Upper lobe of left lung (tissue), 6 donors: ENCODE measurements at regions not wholly inside any gene's neighbourhood (a gene's known extent, or its start where the extent isn't known, plus 50 kb on each side); places are given as distances from the start of the nearest gene placed in this dataset.

Source experiments
- ATAC-seq, 2 donors: fragments of 200-7000 bp; cut with Tn5 transposase; one replicate each; pipeline ENCODE4 v1.9.1; 2022; ENCODE audit warnings: mild to moderate bottlenecking in 2 of 2, moderate library complexity in 2 of 2; ENCODE audit not compliant: low FRiP score in 2 of 2
- DNase-seq, 2 donors: peaks; one replicate each; pipeline ENCODE4 v3.0.0-alpha.2; 2019 to 2020
- H3K27ac ChIP-seq, 4 donors: fragments of 200-600 bp; sonication (generic); one replicate each; pipeline ENCODE4 v1.5.1; 2016 to 2019
- H3K27me3 ChIP-seq, 4 donors: fragments of 200-600 bp; sonication (generic); one replicate each; pipeline ENCODE4 v1.5.1; 2017 to 2019
- H3K36me3 ChIP-seq, 4 donors: fragments of 200-600 bp; sonication (generic); one replicate each; pipeline ENCODE4 v1.5.1; 2016 to 2019
- H3K4me1 ChIP-seq, 4 donors: fragments of 200-600 bp; sonication (generic); one replicate each; pipeline ENCODE4 v1.5.1; 2018 to 2019
- H3K4me3 ChIP-seq, 4 donors: fragments of 200-600 bp; sonication (generic); one replicate each; pipeline ENCODE4 v1.5.1; 2017 to 2019; ENCODE audit warnings: mild to moderate bottlenecking in 2 of 4, moderate library complexity in 1 of 4
- H3K9me3 ChIP-seq, 4 donors: fragments of 200-600 bp; sonication (generic); one replicate each; pipeline ENCODE4 v1.5.1; 2018 to 2019
- CTCF ChIP-seq, 6 experiments: fragments of 450-650 bp in 4 of 6; fragments of 200-600 bp in 2 of 6; sonication (generic) in 2 of 6; IDR thresholded peaks; one replicate each; pipeline ENCODE4 v1.5.1; 2016 to 2019; ENCODE audit warnings: antibody characterized with exemption in 6 of 6
- EP300 ChIP-seq, 4 donors: sonication (generic); formaldehyde crosslinking; IDR thresholded peaks; one replicate each; pipeline ENCODE4 v1.5.1; 2017; ENCODE audit warnings: antibody characterized with exemption in 4 of 4, control low read depth in 2 of 4
- POLR2A ChIP-seq, 4 donors: fragments of 450-650 bp; IDR thresholded peaks; one replicate each; pipeline ENCODE4 v1.5.1; 2016 to 2017; ENCODE audit warnings: antibody characterized with exemption in 4 of 4, mild to moderate bottlenecking in 2 of 4
- POLR2AphosphoS5 ChIP-seq, 2 donors: sonication (generic); formaldehyde crosslinking; IDR thresholded peaks; one replicate each; pipeline ENCODE4 v1.5.1; 2017; ENCODE audit warnings: antibody characterized with exemption in 2 of 2
- WGBS, 2 donors: methylation state at CpG; one replicate each; pipeline ENCODE4 v1.1.5; 2017 to 2018; 5-methylcytosine and 5-hydroxymethylcytosine counted together
- donor health status: DM: no; HTN: no; CAD: no; lungs with moderate emphysema.
- donor health status: DM: no; HTN: yes; CAD: no; lungs with severe emphysema.

GRCh38 chr7:54814401-54814800, 55.4 kb upstream of the SEC61G start:
- no peak overlapping the region for H3K27ac ChIP-seq
- DNase-seq (no peak), ATAC-seq (peak in 1 of 2 donors; percentile 26)
- H3K36me3 ChIP-seq, result no peaks in the 10 kb centered on the region
- H3K4me3 ChIP-seq, result no peak overlapping the region
- peaks cover 19 to 39% (median 28%) of the 10 kb centered on the region in 4 donors for H3K4me1 ChIP-seq
- TF ChIP-seq CTCF (IDR thresholded peaks at IDR 0.05), result no peak
- TF ChIP-seq EP300 (IDR thresholded peaks at IDR 0.05), result no peak
- H3K27me3 ChIP-seq, result no peaks in the 10 kb centered on the region
- H3K9me3 ChIP-seq, result no peaks in the 10 kb centered on the region
- 36 to 43% methylated on average over 5 of the region's 5 CpGs for WGBS, 2 donors

- no peak for ATAC-seq
- Histone ChIP-seq H3K27me3 (no peaks in the 10 kb centered on the region), H3K36me3 (no peaks in the 10 kb centered on the region), H3K9me3 (no peaks in the 10 kb centered on the region), H3K4me3 (no peak overlapping the region), H3K27ac (no peak overlapping the region), H3K4me1 (peaks cover 13 to 23% (median 17%) of the 10 kb centered on the region in 4 donors)
- 60 to 67% methylated on average over 5 of the region's 5 CpGs for WGBS, 2 donors
- TF ChIP-seq CTCF (IDR thresholded peaks at IDR 0.05) (no peak), POLR2A (IDR thresholded peaks at IDR 0.05) (no peak), POLR2AphosphoS5 (IDR thresholded peaks at IDR 0.05) (no peak), EP300 (IDR thresholded peaks at IDR 0.05) (no peak)
- DNase-seq, result no peak
Observed at GRCh38 chr7:54817152-54817551, 58.1 kb upstream of the SEC61G start.

GRCh38 chr7:54823776-54824175, 64.8 kb upstream of the SEC61G start:
- no peak for DNase-seq

GRCh38 chr7:54824655-54825054, 65.6 kb upstream of the SEC61G start:
- H3K4me1 ChIP-seq, result peaks cover 0 to 3% (median 0%) of the 10 kb centered on the region in 4 donors
- WGBS, 2 donors, result 91% methylated on average over 1 of the region's 1 CpG

More at GRCh38 chr7:54823776-54824175, 64.8 kb upstream of the SEC61G start:
- Histone ChIP-seq H3K27me3 (no peaks in the 10 kb centered on the region), H3K4me3 (no peak overlapping the region), H3K9me3 (no peaks in the 10 kb centered on the region), H3K36me3 (no peaks in the 10 kb centered on the region), H3K4me1 (peaks cover 0 to 3% (median 0%) of the 10 kb centered on the region in 4 donors), H3K27ac (peak overlapping the region in 1 of 4 donors; percentile 50)
- TF ChIP-seq POLR2AphosphoS5 (IDR thresholded peaks at IDR 0.05) (no peak), POLR2A (IDR thresholded peaks at IDR 0.05) (no peak)
- WGBS, 2 donors, result 24 to 30% methylated on average over 5 of the region's 5 CpGs
- ATAC-seq, result peak in 1 of 2 donors; percentile 90

GRCh38 chr7:54825368-54825767, 66.4 kb upstream of the SEC61G start:
- ATAC-seq (no peak), DNase-seq (no peak)
- Histone ChIP-seq H3K9me3 (no peaks in the 10 kb centered on the region), H3K4me1 (peaks cover 0 to 3% (median 0%) of the 10 kb centered on the region in 4 donors), H3K36me3 (no peaks in the 10 kb centered on the region), H3K4me3 (no peak overlapping the region), H3K27me3 (no peaks in the 10 kb centered on the region), H3K27ac (no peak overlapping the region)
- no peak for TF ChIP-seq POLR2A (IDR thresholded peaks at IDR 0.05)
- TF ChIP-seq CTCF (IDR thresholded peaks at IDR 0.05), result no peak
- 81 to 82% methylated on average over 3 of the region's 3 CpGs for WGBS, 2 donors

More at GRCh38 chr7:54824655-54825054, 65.6 kb upstream of the SEC61G start:
- DNase-seq, result no peak
- H3K36me3 ChIP-seq, result no peaks in the 10 kb centered on the region
- H3K27ac ChIP-seq, result no peak overlapping the region
- H3K9me3 ChIP-seq, result no peaks in the 10 kb centered on the region
- no peaks in the 10 kb centered on the region for H3K27me3 ChIP-seq
- no peak overlapping the region for H3K4me3 ChIP-seq
- ATAC-seq, result no peak
- TF ChIP-seq POLR2AphosphoS5 (IDR thresholded peaks at IDR 0.05), result no peak
- no peak for TF ChIP-seq EP300 (IDR thresholded peaks at IDR 0.05)
- no peak for TF ChIP-seq POLR2A (IDR thresholded peaks at IDR 0.05)
- no peak for TF ChIP-seq CTCF (IDR thresholded peaks at IDR 0.05)
